Muscle layer of colon (tissue), 2 donors: ENCODE measurements at regions not wholly inside any gene's neighbourhood (a gene's known extent, or its start where the extent isn't known, plus 50 kb on each side); places are given as distances from the start of the nearest gene placed in this dataset.
"Not testable (repeated sequence)": the region's sequence is repeated elsewhere in the genome, so short reads cannot be mapped to it uniquely, and the experiment has no call there.

Experiments used
- H3K27ac ChIP-seq: one replicate; pipeline ENCODE4 v1.7.0; 2013; ENCODE audit warnings: low read depth, mild to moderate bottlenecking, low read length, moderate library complexity
- H3K27me3 ChIP-seq, 2 donors: one replicate each; pipeline ENCODE4 v1.7.0; 2013; ENCODE audit warnings: low read length in 2 of 2, mild to moderate bottlenecking in 2 of 2; ENCODE audit not compliant: insufficient read depth in 2 of 2, control insufficient read depth in 1 of 2
- H3K36me3 ChIP-seq: one replicate; pipeline ENCODE4 v1.7.0; 2013; ENCODE audit warnings: mild to moderate bottlenecking, low read length; ENCODE audit not compliant: insufficient read depth
- H3K4me1 ChIP-seq: one replicate; pipeline ENCODE4 v1.7.0; 2013; ENCODE audit warnings: mild to moderate bottlenecking, low read length; ENCODE audit not compliant: insufficient read depth
- H3K4me3 ChIP-seq, 2 donors: one replicate each; pipeline ENCODE4 v1.7.0; 2013; ENCODE audit warnings: low read length in 2 of 2, low read depth in 1 of 2, mild to moderate bottlenecking in 1 of 2, moderate library complexity in 1 of 2
- H3K9ac ChIP-seq: one replicate; pipeline ENCODE4 v1.7.0; 2013; ENCODE audit warnings: low read length
- H3K9me3 ChIP-seq: one replicate; pipeline ENCODE4 v1.7.0; 2013; ENCODE audit warnings: mild to moderate bottlenecking, low read length
- donor health status: abdominal sarcoma.
- donor health status: Adenocarcinoma of cecum.

DNA sequence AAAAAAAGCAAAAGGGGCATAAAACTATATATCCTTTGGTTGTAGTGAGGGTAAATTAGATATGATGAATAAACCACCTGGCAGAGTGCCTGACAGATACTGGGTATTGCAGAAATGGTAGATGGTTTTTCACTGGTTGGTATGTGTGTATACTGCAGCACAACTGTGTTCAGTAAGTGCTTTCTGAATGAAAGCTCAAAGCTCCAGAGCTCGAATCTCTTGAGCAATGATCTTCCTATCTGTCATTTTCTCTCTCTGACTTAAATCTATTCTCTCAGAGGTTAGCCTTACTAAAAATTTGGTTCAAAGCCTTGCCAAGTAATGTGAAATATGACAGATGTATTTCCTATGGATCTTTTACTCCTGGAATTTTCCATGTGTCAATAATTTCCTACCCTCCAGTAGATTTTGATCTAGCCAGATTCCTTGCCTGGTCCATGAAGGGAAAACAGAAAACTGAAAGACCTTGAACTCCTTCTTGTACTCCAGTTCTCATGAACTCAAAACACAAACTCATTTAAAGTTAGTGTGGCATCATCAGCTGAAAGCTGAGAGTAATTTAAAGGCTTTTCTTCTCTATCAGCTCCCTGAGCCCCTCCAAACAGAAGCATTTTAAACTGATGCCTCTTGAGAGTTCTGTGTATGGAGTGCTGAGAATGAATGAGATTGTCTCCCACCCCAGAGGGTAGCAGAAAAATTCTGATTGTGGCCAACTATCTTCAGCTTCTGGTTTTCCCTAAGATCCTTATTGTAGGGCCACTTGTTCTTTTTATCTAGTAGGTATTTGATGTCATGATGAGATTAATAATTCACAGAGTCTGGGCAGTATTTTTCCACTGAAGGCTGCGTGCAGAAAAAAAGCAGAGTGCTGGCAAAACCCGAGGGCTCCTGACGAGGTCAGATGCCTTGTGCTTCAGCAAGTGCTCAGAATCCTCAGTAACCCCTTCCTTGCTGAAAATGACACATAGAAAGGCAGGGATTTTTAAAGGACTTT is 363.4 kb upstream of the BOD1L1 start:
- no peak overlapping the region for H3K4me3 ChIP-seq
- H3K36me3 ChIP-seq = no peaks in the 10 kb centered on the region
- H3K27me3 ChIP-seq = no peaks in the 10 kb centered on the region
- H3K4me1 ChIP-seq = peaks cover 41% of the 10 kb centered on the region
- no peak overlapping the region for H3K27ac ChIP-seq
- no peaks in the 10 kb centered on the region for H3K9me3 ChIP-seq
- no peak overlapping the region for H3K9ac ChIP-seq

DNA sequence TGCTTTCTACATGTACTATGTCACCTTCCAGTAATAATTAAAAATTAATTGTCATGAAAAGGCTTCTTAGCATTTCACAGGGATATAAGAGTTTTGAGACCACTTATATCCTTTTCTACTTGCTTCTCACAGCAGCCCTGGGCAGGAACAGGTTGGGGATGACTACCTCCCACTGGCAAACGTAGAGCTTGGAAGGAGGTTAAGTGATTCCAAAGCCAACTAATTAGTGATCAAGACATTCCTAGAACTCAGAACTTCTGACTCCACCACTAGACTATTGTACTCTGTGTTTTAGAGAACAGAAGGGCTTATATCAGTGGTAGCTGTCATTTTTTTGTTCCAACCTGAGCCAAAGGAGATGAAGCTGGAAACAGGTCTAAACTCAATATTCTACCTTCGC is 364.5 kb upstream of the BOD1L1 start:
- H3K27ac ChIP-seq = no peak overlapping the region

DNA sequence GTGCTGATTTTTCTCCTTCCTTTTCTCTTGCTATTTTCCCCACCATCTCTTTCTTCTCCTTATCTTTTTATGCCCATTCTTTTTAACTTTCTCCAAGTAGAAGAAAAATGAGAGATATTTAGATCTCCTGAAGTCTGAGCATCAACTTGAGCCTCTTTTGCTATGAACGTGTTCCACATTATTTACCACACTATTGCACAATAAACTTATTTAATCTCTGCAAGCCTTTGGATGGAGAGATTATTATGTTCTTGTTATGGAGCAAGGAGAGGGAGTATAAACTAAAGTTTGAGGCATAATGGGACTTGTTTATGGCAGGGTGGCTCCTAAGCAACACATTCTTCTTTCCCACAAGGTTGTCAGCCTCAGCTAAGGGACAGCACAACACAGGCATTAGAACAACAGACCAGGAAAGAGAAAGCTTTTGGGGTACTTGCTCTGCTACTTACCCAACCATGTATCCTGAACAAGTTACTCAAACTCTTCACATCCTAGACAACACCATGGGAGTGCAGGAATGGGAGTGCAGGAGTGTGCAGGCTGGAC is 365.5 kb upstream of the BOD1L1 start:
- peaks cover 36% of the 10 kb centered on the region for H3K4me1 ChIP-seq
- no peaks in the 10 kb centered on the region for H3K27me3 ChIP-seq
- H3K4me3 ChIP-seq = no peak overlapping the region
- no peak overlapping the region for H3K9ac ChIP-seq
- no peaks in the 10 kb centered on the region for H3K36me3 ChIP-seq
- no peaks in the 10 kb centered on the region for H3K9me3 ChIP-seq
- no peak overlapping the region for H3K27ac ChIP-seq

More for the DNA sequence above, 364.5 kb upstream of the BOD1L1 start:
- H3K9me3 ChIP-seq = no peaks in the 10 kb centered on the region
- no peaks in the 10 kb centered on the region for H3K27me3 ChIP-seq
- no peaks in the 10 kb centered on the region for H3K36me3 ChIP-seq
- peaks cover 38% of the 10 kb centered on the region for H3K4me1 ChIP-seq
- no peak overlapping the region for H3K4me3 ChIP-seq
- no peak overlapping the region for H3K9ac ChIP-seq

DNA sequence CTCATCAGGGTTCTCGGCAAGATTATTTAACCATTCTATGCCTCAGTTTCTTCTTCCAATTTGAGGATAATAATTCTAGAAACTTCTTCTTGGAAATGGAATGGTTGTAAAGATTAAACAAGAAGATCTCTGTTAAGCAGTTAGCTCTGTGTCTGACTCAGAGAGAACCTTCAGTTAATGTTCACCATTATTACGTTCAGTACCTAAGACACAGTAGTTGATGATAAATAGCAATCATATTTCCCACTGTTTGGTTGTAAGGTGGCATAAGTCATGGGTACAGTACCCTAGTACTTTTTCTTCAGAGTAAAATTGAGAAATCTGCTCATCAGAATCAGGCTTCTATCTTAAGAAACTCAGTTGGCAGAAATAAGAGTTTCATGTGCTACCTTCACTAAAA is 366.5 kb upstream of the BOD1L1 start:
- no peaks in the 10 kb centered on the region for H3K27me3 ChIP-seq
- H3K36me3 ChIP-seq = no peaks in the 10 kb centered on the region
- H3K4me3 ChIP-seq = no peak overlapping the region
- H3K4me1 ChIP-seq = peaks cover 27% of the 10 kb centered on the region
- no peak overlapping the region for H3K27ac ChIP-seq
- H3K9ac ChIP-seq = no peak overlapping the region
- no peaks in the 10 kb centered on the region for H3K9me3 ChIP-seq

DNA sequence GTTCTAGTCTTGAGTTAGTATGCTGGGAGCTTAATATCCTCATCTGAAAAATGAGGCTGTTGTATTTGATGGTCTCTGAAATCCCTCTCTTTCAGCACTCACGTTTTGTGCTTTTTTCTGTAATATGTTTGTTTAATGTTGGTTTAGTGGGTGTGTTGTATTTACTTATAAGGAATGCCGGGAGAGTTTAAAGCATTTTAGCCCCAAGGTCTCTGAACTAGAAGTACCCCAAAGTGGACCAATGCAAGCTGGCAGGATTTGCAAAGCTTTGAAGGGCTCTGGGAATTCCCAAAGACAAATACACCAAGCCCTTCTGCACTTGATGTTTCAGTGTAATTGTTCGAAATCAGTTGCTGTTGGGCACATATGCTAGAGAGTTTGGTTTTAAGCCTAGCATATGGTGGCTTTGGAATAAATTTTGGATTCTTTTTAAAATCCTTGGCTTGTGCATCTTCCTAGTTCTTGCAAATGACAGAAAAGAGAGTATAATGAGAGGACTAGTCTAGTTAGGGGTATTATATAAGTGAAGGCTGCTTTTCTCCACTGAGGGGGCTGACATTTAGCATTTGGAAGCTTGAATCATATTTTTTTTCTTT is 371.4 kb upstream of the BOD1L1 start:
- H3K4me1 ChIP-seq = no peaks in the 10 kb centered on the region
- H3K27ac ChIP-seq = no peak overlapping the region
- no peaks in the 10 kb centered on the region for H3K27me3 ChIP-seq
- H3K36me3 ChIP-seq = no peaks in the 10 kb centered on the region
- no peak overlapping the region for H3K9ac ChIP-seq
- H3K9me3 ChIP-seq = no peaks in the 10 kb centered on the region
- H3K4me3 ChIP-seq = no peak overlapping the region

DNA sequence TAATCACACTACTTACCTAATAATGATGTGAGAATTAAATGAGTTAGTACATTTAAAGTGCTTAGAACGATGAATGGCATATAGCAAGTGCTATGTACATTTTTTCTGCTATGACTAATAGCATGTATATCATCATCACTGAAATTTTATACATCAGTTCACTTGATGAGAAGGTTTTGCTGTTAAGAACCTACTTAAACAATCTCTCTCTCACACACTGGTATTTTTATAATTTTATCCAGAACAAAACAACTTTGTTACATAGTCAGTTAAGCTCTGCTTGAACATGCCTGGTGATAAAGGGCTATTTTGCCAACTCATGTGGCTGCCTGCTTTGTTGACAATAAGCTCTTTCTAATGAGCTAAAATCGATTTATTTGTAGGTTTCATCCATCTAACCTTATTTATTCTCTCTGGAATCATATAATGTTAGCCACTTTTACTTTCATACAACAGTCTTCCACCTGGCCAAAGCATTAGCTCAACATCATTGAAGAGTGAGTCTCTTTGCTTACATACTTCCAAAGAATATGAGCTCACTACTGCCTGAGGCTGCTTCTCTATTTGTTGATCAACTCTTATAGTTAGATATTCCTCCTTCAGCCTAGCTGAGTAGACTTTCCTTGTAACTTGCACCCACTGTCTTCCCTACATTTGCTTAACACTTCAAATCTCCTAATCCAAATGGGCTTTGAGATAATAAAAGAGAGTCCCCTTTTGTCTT is 372.7 kb upstream of the BOD1L1 start:
- no peaks in the 10 kb centered on the region for H3K36me3 ChIP-seq
- no peaks in the 10 kb centered on the region for H3K4me1 ChIP-seq
- H3K4me3 ChIP-seq = no peak overlapping the region
- no peak overlapping the region for H3K27ac ChIP-seq
- H3K27me3 ChIP-seq = no peaks in the 10 kb centered on the region
- no peak overlapping the region for H3K9ac ChIP-seq
- no peaks in the 10 kb centered on the region for H3K9me3 ChIP-seq

DNA sequence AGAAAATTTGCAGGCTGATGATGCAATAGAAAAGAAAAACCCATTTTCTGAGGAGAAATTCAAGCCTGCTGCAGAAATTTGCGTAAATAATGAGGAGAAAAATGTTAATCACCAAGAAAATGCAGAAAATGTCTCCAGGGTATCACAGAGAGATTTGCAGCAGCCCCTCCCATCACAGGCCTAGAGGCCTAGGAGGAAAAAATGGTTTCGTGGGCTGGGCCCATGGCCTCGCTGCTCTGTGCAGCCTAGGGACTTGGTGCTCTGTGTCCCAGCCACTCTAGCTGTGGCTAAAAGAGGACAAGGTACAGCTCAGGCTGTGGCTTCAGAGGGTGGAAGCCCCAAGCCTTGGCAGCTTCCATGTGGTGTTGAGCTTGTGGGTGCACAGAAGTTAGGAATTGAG is 374.8 kb upstream of the BOD1L1 start:
- H3K27ac ChIP-seq, H3K9me3 ChIP-seq, H3K27me3 ChIP-seq, H3K9ac ChIP-seq, H3K36me3 ChIP-seq, H3K4me3 ChIP-seq, H3K4me1 ChIP-seq: not testable (repeated sequence)

DNA sequence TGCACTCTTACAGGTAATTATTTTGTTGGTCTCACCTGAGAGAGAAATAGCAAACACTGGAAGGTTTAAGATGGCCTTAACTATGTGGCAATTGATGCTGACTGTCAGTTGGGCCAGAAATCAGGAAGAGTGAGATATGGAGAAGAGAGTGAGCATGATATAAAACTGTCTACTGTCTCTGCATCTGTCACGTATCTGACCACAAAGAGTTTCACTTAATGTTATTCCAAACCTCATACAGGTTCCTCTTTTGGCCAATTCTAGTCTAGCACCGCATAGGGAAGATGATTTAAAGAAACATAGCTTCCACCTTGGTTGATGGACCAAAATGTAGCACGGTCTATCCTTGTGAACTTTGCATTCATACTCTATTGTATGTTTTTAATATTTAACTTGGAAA is 381.0 kb upstream of the BOD1L1 start:
- Histone ChIP-seq H3K36me3 (no peaks in the 10 kb centered on the region), H3K27ac (no peak overlapping the region), H3K9me3 (no peaks in the 10 kb centered on the region), H3K27me3 (no peaks in the 10 kb centered on the region), H3K9ac (no peak overlapping the region), H3K4me3 (no peak overlapping the region), H3K4me1 (no peaks in the 10 kb centered on the region)

DNA sequence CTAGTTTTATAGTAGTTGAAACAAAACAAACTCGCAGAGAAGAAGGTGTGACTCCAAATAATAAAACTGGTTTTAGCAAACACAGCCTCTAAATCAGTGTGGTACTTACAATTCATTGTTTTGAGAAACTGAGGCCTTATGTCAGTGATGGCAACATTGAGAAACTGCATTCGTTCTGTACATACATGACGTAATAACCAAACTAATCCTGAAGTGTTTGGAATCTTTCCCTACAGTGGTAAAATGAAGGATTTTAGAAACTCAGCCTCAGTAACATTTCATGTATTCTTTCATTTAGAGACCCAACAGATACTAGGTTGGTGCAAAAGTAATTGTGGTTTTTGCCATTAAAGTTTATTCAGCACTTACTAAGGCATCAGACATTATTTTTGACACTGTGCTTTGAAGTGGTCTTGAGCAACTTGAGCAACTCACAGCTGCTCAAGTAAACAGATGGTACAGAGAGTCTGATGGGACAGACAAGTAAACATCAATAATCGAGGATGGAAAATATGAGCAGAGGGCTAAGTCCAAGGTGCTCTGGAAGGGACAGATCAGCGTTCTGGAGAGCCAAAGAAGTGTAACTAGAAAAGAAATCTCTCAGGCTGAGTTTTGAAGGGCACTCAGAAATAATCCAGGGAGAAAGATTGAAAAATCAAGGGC is 390.8 kb upstream of the BOD1L1 start:
- H3K4me1 ChIP-seq = no peaks in the 10 kb centered on the region
- no peak overlapping the region for H3K4me3 ChIP-seq
- H3K36me3 ChIP-seq = no peaks in the 10 kb centered on the region
- H3K9me3 ChIP-seq = no peaks in the 10 kb centered on the region
- no peak overlapping the region for H3K9ac ChIP-seq
- H3K27ac ChIP-seq = no peak overlapping the region
- H3K27me3 ChIP-seq = no peaks in the 10 kb centered on the region

DNA sequence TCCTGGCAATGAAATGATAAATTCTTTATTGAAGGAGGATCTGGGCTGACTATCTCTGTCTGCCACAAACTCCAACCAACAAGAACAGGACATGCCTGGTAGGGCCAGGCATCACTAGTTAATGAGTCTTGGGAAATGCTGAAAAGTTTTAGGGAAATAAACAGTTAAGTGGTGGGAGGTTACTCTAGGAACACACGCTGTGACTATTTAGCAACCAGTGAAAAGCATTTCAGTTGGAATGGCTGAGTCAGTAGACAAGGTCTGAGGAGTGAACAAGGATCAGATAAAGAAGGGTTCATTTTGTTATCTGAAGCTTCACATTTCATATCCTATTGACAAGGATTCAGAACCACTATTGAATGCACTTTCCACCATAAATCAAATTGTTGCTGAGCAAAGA is 394.9 kb upstream of the BOD1L1 start:
- no peaks in the 10 kb centered on the region for H3K36me3 ChIP-seq
- no peaks in the 10 kb centered on the region for H3K4me1 ChIP-seq
- H3K9ac ChIP-seq = no peak overlapping the region
- H3K4me3 ChIP-seq = no peak overlapping the region
- no peak overlapping the region for H3K27ac ChIP-seq
- no peaks in the 10 kb centered on the region for H3K9me3 ChIP-seq
- no peaks in the 10 kb centered on the region for H3K27me3 ChIP-seq

DNA sequence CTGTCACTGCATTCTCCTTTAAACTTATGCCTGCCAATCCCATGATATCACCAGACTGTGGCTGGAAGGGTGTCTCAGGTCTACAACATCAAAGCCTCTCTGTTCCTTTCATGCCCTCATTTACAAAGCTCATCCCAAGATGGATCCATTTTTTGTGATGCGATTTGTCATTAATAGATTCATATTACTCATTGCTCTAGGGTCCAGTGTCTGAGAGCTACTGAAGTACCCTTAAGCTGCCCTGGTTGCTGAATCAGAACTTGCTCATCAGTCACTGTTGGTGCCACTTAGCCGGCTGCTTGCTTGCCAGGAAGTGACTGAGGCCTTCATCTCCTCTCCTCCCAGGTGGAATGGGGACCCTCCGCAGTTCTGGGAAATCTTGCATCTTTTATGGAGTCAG is 395.5 kb upstream of the BOD1L1 start:
- Histone ChIP-seq H3K4me3 (no peak overlapping the region), H3K9ac (no peak overlapping the region), H3K4me1 (no peaks in the 10 kb centered on the region), H3K36me3 (no peaks in the 10 kb centered on the region), H3K9me3 (no peaks in the 10 kb centered on the region), H3K27me3 (no peaks in the 10 kb centered on the region), H3K27ac (no peak overlapping the region)
